Embryonic facial prominence (tissue), 1 donor: ENCODE measurements at regions not wholly inside any gene's neighbourhood (a gene's known extent, or its start where the extent isn't known, plus 50 kb on each side); places are given as distances from the start of the nearest gene placed in this dataset.
"Not testable (repeated sequence)": the region's sequence is repeated elsewhere in the genome, so short reads cannot be mapped to it uniquely, and the experiment has no call there.

Experiments used
- DNase-seq: peaks from one replicate; pipeline ENCODE4 v3.0.0-alpha.2; 2016; ENCODE audit errors: extremely low spot score

GRCh38 chr1:219352961-219353651 lies 179.4 kb downstream of the LYPLAL1 start:
- no peak for DNase-seq

- DNase-seq = peak; percentile 53
These were observed 176.7 kb downstream of the LYPLAL1 start for GRCh38 chr1:219350172-219350931.

GRCh38 chr1:219347921-219348391 lies 174.3 kb downstream of the LYPLAL1 start:
- DNase-seq = no peak

- no peak for DNase-seq
These were observed 173.7 kb downstream of the LYPLAL1 start for GRCh38 chr1:219347376-219347775.

- DNase-seq = no peak
These were observed 172.3 kb downstream of the LYPLAL1 start for GRCh38 chr1:219345953-219346352.

- DNase-seq = no peak
These were observed 169.2 kb downstream of the LYPLAL1 start for GRCh38 chr1:219342836-219343235.

- no peak for DNase-seq
These were observed 167.1 kb downstream of the LYPLAL1 start for GRCh38 chr1:219340796-219341195.

GRCh38 chr1:219339466-219339865 lies 165.8 kb downstream of the LYPLAL1 start:
- no peak for DNase-seq

- no peak for DNase-seq
These were observed 163.9 kb downstream of the LYPLAL1 start for GRCh38 chr1:219337588-219337987.

- no peak for DNase-seq
These were observed 159.9 kb downstream of the LYPLAL1 start for GRCh38 chr1:219333626-219334025.

GRCh38 chr1:219331424-219331823 lies 157.7 kb downstream of the LYPLAL1 start:
- no peak for DNase-seq

GRCh38 chr1:219330669-219331068 lies 157.0 kb downstream of the LYPLAL1 start:
- DNase-seq = no peak

- no peak for DNase-seq
These were observed 156.3 kb downstream of the LYPLAL1 start for GRCh38 chr1:219330001-219330400.

GRCh38 chr1:219329578-219329977 lies 155.9 kb downstream of the LYPLAL1 start:
- DNase-seq = no peak

- DNase-seq = no peak
These were observed 153.2 kb downstream of the LYPLAL1 start for GRCh38 chr1:219326843-219327242.

GRCh38 chr1:219325368-219325742 lies 151.7 kb downstream of the LYPLAL1 start:
- no peak for DNase-seq

GRCh38 chr1:219324629-219325367 lies 151.1 kb downstream of the LYPLAL1 start:
- DNase-seq = no peak

GRCh38 chr1:219324171-219324570 lies 150.5 kb downstream of the LYPLAL1 start:
- DNase-seq = no peak

- no peak for DNase-seq
These were observed 149.7 kb downstream of the LYPLAL1 start for GRCh38 chr1:219323426-219323825.

- no peak for DNase-seq
These were observed 149.1 kb downstream of the LYPLAL1 start for GRCh38 chr1:219322766-219323165.

GRCh38 chr1:219320563-219320962 lies 146.9 kb downstream of the LYPLAL1 start:
- not testable (repeated sequence) for DNase-seq

- no peak for DNase-seq
These were observed 145.1 kb downstream of the LYPLAL1 start for GRCh38 chr1:219318826-219319225.
